ENCODE measurements at regions not wholly inside any gene's neighbourhood (a gene's known extent, or its start where the extent isn't known, plus 50 kb on each side); places are given as distances from the start of the nearest gene placed in this dataset.

DNA sequence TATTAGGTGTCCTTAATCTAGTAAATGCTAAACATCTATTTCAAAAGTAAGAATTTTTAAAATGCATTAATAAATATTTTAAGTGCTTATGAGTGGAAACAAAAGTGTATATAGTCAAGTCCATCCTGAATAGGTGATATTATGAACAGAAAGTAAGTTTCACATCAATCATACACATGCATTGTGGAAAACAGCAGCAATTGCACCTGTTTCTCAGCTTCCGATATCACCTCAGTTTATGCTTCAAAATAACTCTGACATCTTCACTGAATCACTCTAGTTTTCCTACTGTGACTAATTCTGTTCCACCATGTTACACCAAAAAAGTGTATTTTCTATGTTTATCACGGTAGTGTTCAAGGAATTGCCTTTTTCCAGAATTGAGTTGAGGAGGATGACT is 172.6 kb upstream of the MANEA start:
- H3K4me3 ChIP-seq (ENCODE audit: low read length), result no peak overlapping the region
- TF ChIP-seq, protein P1, sequence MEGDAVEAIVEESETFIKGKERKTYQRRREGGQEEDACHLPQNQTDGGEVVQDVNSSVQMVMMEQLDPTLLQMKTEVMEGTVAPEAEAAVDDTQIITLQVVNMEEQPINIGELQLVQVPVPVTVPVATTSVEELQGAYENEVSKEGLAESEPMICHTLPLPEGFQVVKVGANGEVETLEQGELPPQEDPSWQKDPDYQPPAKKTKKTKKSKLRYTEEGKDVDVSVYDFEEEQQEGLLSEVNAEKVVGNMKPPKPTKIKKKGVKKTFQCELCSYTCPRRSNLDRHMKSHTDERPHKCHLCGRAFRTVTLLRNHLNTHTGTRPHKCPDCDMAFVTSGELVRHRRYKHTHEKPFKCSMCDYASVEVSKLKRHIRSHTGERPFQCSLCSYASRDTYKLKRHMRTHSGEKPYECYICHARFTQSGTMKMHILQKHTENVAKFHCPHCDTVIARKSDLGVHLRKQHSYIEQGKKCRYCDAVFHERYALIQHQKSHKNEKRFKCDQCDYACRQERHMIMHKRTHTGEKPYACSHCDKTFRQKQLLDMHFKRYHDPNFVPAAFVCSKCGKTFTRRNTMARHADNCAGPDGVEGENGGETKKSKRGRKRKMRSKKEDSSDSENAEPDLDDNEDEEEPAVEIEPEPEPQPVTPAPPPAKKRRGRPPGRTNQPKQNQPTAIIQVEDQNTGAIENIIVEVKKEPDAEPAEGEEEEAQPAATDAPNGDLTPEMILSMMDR (IDR thresholded peaks at IDR 0.05; ENCODE audit: insufficient read depth, low read depth, low read length, missing control alignments), result no peak
- DNase-seq (ENCODE audit: low read depth), result no peak

DNA sequence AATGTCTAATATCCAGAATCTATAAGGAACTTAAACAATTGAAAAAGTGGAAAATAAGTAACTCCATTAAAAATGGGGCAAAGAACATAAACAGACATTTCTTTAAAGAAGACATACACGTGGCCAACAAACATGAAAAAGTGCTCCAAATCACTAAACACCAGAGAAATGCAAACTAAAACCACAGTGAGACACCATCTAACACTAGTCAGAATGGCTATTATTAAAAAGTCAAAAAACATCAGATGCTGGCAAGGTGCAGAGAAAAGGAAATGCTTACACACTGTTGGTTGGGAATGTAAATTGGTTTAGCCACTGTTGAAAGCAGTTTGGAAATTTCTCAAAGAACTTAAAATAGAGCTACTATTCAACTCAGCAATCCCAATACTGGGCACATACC is 169.2 kb upstream of the MANEA start:
- no peak for DNase-seq (ENCODE audit: low read depth)
- no peak overlapping the region for H3K4me3 ChIP-seq (ENCODE audit: low read length)
- TF ChIP-seq, protein P1 (IDR thresholded peaks at IDR 0.05; ENCODE audit: insufficient read depth, low read depth, low read length, missing control alignments), result no peak

DNA sequence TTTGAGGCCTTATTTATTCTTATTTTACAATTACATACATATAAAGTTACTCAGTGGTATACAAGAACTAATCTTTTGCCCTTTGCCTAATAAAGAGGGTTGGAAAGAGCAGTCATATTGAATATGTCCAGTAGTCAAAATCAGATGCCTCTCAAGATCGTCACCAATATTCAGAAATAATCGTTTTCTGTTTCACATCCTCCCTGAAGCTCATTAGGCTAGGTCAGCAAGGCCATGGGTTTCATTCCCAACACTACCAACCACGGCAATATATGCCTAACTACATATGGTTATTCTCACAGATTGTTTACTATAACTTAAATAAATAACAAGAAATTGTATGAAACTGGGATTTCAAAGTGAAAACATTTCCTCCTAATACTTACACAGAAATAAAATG is 167.2 kb upstream of the MANEA start:
- H3K4me3 ChIP-seq (ENCODE audit: low read length), result no peak overlapping the region
- no peak for DNase-seq (ENCODE audit: low read depth)
- TF ChIP-seq, protein P1 (IDR thresholded peaks at IDR 0.05; ENCODE audit: insufficient read depth, low read depth, low read length, missing control alignments), result no peak

DNA sequence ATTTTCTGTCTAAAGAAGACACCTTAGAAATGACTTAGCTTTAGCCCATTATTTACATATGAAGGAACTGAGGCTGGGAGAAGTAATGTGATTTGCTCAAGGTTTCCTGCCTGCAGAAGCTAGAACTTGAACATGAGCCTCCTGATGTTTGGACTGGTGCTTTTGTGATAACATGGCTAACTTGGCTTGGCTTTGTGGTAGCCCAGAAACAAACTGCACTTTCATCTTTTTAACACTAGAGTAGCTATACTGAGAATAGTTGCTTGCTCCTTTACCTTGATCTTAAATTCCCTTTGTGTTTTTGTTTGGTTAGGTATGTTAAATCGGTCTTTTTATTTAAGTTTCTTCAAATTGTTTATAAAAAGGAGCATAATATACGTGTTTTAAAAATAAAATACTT is 163.5 kb upstream of the MANEA start:
- H3K4me3 ChIP-seq (ENCODE audit: low read length), result no peak overlapping the region
- TF ChIP-seq, protein P1 (IDR thresholded peaks at IDR 0.05; ENCODE audit: insufficient read depth, low read depth, low read length, missing control alignments), result no peak
- no peak for DNase-seq (ENCODE audit: low read depth)

DNA sequence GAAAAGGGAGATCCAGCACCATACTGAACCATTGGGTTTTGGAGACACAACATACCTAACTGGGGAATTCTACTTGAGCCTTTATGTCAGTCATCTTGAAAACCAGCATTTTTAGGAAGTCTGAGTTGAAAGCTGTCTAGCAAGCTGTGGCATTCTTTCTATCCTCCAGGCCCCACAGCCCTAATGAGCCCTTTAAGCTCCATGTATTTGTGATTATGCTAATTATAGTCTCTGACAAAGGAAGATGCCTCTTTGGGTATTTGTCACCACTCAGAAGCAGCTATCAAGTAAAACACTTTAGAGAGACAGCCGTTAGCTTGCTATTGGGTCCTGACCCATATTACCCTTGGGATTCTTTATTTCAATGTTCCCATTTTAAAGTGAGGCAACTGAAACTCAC is 159.5 kb upstream of the MANEA start:
- H3K4me3 ChIP-seq (ENCODE audit: low read length), result no peak overlapping the region
- TF ChIP-seq, protein P1 (IDR thresholded peaks at IDR 0.05; ENCODE audit: insufficient read depth, low read depth, low read length, missing control alignments), result no peak
- no peak for DNase-seq (ENCODE audit: low read depth)

DNA sequence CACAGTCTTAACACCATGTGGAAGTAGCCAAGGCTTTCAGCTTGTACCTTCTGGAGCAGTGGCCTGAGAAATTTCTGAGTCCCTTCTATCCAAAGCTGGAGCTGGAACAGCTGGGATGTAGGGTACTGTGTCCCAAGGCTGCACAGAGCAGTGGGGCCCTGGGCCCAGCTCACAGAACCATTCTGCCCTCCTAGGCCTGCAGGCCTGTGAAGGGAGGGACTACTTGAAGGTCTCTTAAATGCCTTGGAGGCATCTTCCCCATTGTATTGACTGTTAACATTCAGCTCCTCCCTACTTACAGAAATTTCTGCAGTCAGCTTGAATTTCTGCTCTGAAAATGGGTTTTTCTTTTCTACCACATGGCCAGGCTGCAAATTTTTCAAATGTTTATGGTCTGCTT is 156.5 kb upstream of the MANEA start:
- DNase-seq (ENCODE audit: low read depth), result no peak
- H3K4me3 ChIP-seq (ENCODE audit: low read length), result no peak overlapping the region
- TF ChIP-seq, protein P1 (IDR thresholded peaks at IDR 0.05; ENCODE audit: insufficient read depth, low read depth, low read length, missing control alignments), result no peak

DNA sequence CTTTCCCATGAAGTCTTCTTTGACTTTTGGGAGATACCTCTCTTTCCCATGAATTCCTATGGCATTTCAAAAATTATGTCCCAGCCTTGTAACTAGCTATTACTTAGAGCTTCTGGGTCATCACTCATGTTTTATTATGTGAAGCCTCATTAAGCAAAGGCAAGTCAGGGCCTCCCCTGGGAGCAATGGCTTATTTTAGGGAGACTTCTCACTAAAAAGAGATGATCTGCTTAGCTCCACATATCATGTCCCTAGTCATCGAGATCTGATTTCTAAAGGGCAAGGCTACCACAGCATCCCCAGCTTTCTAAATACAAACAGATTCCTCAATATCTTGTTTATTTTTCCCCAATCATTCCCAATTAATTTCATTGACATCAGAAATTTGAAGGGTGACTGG is 154.0 kb upstream of the MANEA start:
- TF ChIP-seq, protein P1 (IDR thresholded peaks at IDR 0.05; ENCODE audit: insufficient read depth, low read depth, low read length, missing control alignments), result no peak
- no peak for DNase-seq (ENCODE audit: low read depth)
- no peak overlapping the region for H3K4me3 ChIP-seq (ENCODE audit: low read length)

Data from epithelial cell of esophagus (primary cell).